Activated T-cell treated with anti-CD3 and anti-CD28 coated beads, Interleukin-2, amount 50 U/mL, for 72 hours (primary cell): ENCODE measurements at regions not wholly inside any gene's neighbourhood (a gene's known extent, or its start where the extent isn't known, plus 50 kb on each side); places are given as distances from the start of the nearest gene placed in this dataset.

Experiments used
- ATAC-seq, 2 donors: fragments of 150-1000 bp; cut with Tn5 transposase; replicated peaks in 1 of 2; 2 replicates each; pipeline ENCODE4 v1.10.0; 2021; ENCODE audit warnings: moderate library complexity in 2 of 2, mild to moderate bottlenecking in 1 of 2
- DNase-seq, 2 donors: peaks; one replicate each; pipeline ENCODE4 v3.0.0; 2021 to 2022; ENCODE audit warnings: mixed read lengths in 1 of 2
- H3K27ac Mint-ChIP-seq: one replicate; pipeline ENCODE4 v1.8.0; 2022; ENCODE audit warnings: mild to moderate bottlenecking, moderate library complexity, mixed read lengths
- H3K27me3 Mint-ChIP-seq: one replicate; pipeline ENCODE4 v1.8.0; 2022; ENCODE audit warnings: low read depth, mixed read lengths
- H3K36me3 Mint-ChIP-seq, 2 donors: one replicate each; pipeline ENCODE4 v1.8.0; 2022; ENCODE audit warnings: mixed read lengths in 2 of 2, mild to moderate bottlenecking in 1 of 2; ENCODE audit not compliant: insufficient read depth in 2 of 2
- H3K4me1 Mint-ChIP-seq: one replicate; pipeline ENCODE4 v1.8.0; 2022; ENCODE audit warnings: low read depth, mixed read lengths
- H3K4me3 Mint-ChIP-seq, 2 donors: one replicate each; pipeline ENCODE4 v1.8.0; 2022; ENCODE audit warnings: mild to moderate bottlenecking in 2 of 2, mixed read lengths in 2 of 2, moderate library complexity in 2 of 2
- H3K9me3 Mint-ChIP-seq, 2 donors: one replicate each; pipeline ENCODE4 v1.8.0; 2022; ENCODE audit warnings: mixed read lengths in 2 of 2

GRCh38 chr4:61079427-61079826, 120.7 kb upstream of the ADGRL3 start:
- no peaks in the 10 kb centered on the region for H3K27me3 Mint-ChIP-seq
- H3K27ac Mint-ChIP-seq, result no peak overlapping the region
- no peaks in the 10 kb centered on the region for H3K4me1 Mint-ChIP-seq
- H3K9me3 Mint-ChIP-seq, result peaks cover 8 to 9% of the 10 kb centered on the region in 2 donors
- DNase-seq (no peak), ATAC-seq (no peak)
- peaks cover 0 to 3% of the 10 kb centered on the region in 2 donors for H3K36me3 Mint-ChIP-seq
- H3K4me3 Mint-ChIP-seq, result no peak overlapping the region

DNA sequence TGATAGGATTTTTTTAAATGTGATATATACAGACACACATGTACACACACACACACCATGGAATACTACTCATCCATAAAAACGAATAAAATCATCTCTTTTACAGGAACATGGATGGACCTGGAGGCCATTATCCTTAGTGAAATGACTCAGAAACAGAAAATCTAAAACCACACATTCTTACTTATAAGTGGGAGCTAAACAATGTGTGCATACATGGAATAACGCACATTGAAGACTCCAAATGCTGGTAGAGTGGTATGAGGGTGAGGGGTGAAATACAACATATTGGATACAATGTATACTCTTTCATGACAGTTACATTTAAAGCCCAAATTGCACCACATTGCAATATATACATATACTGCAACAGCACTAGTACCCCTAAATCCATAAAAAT, 120.2 kb upstream of the ADGRL3 start:
- Mint-ChIP-seq H3K4me1 (no peaks in the 10 kb centered on the region), H3K9me3 (peaks cover 5 to 9% of the 10 kb centered on the region in 2 donors), H3K36me3 (peaks cover 0 to 2% of the 10 kb centered on the region in 2 donors), H3K4me3 (no peak overlapping the region), H3K27me3 (no peaks in the 10 kb centered on the region), H3K27ac (no peak overlapping the region)
- DNase-seq, result no peak
- ATAC-seq, result no peak

GRCh38 chr4:61085534-61085933, 114.6 kb upstream of the ADGRL3 start:
- Mint-ChIP-seq H3K27ac (no peak overlapping the region), H3K4me1 (no peaks in the 10 kb centered on the region), H3K36me3 (no peaks in the 10 kb centered on the region), H3K4me3 (no peak overlapping the region), H3K9me3 (peaks cover 4 to 8% of the 10 kb centered on the region in 2 donors), H3K27me3 (no peaks in the 10 kb centered on the region)
- ATAC-seq (no peak), DNase-seq (no peak)

- ATAC-seq (no peak), DNase-seq (no peak)
- H3K27ac Mint-ChIP-seq, result no peak overlapping the region
- no peaks in the 10 kb centered on the region for H3K36me3 Mint-ChIP-seq
- H3K27me3 Mint-ChIP-seq, result no peaks in the 10 kb centered on the region
- no peak overlapping the region for H3K4me3 Mint-ChIP-seq
- no peaks in the 10 kb centered on the region for H3K4me1 Mint-ChIP-seq
- peaks cover 4 to 8% of the 10 kb centered on the region in 2 donors for H3K9me3 Mint-ChIP-seq
Measured at GRCh38 chr4:61086357-61086756, 113.8 kb upstream of the ADGRL3 start.

DNA sequence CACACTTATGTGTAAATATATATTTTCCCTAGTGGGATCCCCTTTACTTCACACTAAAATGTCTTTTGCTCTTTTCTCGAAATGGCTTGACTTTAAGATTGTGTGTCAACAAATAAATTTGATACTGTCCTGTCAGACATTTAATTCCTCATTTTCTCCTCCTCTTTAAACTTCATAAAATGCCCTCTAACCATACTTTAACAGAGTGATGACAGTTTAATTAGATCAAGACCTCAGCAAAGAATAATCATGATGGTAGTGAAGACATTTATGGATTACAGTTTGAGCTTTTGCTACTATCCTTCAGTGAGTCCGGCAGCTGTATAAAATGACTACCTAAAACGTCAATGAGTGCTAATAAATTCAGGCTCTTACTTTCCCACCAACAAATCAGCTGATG, 113.1 kb upstream of the ADGRL3 start:
- Mint-ChIP-seq H3K27me3 (no peaks in the 10 kb centered on the region), H3K4me3 (no peak overlapping the region), H3K27ac (no peak overlapping the region), H3K9me3 (peaks cover 5 to 9% of the 10 kb centered on the region in 2 donors), H3K36me3 (no peaks in the 10 kb centered on the region), H3K4me1 (no peaks in the 10 kb centered on the region)
- DNase-seq, result no peak
- no peak for ATAC-seq

- no peak for ATAC-seq
- no peak for DNase-seq
- H3K4me1 Mint-ChIP-seq, result no peaks in the 10 kb centered on the region
- no peak overlapping the region for H3K27ac Mint-ChIP-seq
- H3K4me3 Mint-ChIP-seq, result no peak overlapping the region
- peaks cover 12 to 19% of the 10 kb centered on the region in 2 donors for H3K9me3 Mint-ChIP-seq
- H3K36me3 Mint-ChIP-seq, result no peaks in the 10 kb centered on the region
- no peaks in the 10 kb centered on the region for H3K27me3 Mint-ChIP-seq
Measured at GRCh38 chr4:61094854-61095598, 105.1 kb upstream of the ADGRL3 start.

- ATAC-seq (no peak), DNase-seq (no peak)
- Mint-ChIP-seq H3K27me3 (no peaks in the 10 kb centered on the region), H3K36me3 (peaks cover 0 to 2% of the 10 kb centered on the region in 2 donors), H3K4me1 (no peaks in the 10 kb centered on the region), H3K27ac (no peak overlapping the region), H3K4me3 (no peak overlapping the region), H3K9me3 (peaks cover 5 to 13% of the 10 kb centered on the region in 2 donors)
Measured at GRCh38 chr4:61128682-61129081, 71.4 kb upstream of the ADGRL3 start.

DNA sequence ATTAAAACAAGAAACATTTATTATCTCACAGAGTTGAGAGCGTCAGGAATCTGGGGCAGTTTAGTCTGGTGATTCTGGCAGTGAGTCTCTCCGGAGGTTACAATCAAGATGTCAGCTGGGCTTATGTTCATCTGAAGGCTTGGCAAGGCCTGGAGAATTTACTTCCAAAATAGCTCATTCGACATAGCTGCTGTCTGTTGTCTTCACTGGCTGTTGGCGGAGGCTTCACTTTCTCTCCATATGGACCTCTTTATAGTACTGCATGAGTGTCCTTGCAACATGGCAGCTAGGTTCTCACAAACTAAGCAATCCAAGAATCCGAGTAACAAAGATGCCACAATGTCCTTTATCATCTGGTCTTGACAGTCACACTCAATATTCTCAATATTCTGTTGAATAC, 70.2 kb upstream of the ADGRL3 start:
- Mint-ChIP-seq H3K4me3 (no peak overlapping the region), H3K9me3 (peaks cover 4 to 11% of the 10 kb centered on the region in 2 donors), H3K27me3 (no peaks in the 10 kb centered on the region), H3K36me3 (peaks cover 0 to 2% of the 10 kb centered on the region in 2 donors), H3K4me1 (no peaks in the 10 kb centered on the region), H3K27ac (no peak overlapping the region)
- ATAC-seq, result no peak
- no peak for DNase-seq

DNA sequence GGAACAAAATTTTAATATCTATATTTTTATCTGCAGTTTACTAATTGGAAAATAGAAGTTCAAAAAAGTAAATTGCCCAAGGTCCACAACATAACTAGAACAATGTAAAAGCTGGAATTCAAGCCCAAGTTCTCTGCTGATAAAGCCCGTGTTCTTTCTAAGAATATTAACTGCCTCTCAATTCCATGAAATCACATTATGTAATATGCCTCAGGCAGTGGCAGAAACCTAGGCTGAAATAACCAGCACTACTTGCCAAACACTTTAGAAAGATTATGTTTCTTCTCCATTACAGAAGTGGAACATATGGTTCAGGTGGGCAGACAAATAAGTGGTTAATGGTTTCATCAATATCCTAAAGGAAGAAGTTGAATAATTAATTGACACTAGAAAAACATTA, 56.7 kb upstream of the ADGRL3 start:
- H3K4me3 Mint-ChIP-seq, result no peak overlapping the region
- no peaks in the 10 kb centered on the region for H3K27me3 Mint-ChIP-seq
- DNase-seq (no peak), ATAC-seq (no peak)
- H3K27ac Mint-ChIP-seq, result no peak overlapping the region
- H3K4me1 Mint-ChIP-seq, result no peaks in the 10 kb centered on the region
- H3K9me3 Mint-ChIP-seq, result peaks cover 3 to 8% of the 10 kb centered on the region in 2 donors
- H3K36me3 Mint-ChIP-seq, result no peaks in the 10 kb centered on the region

DNA sequence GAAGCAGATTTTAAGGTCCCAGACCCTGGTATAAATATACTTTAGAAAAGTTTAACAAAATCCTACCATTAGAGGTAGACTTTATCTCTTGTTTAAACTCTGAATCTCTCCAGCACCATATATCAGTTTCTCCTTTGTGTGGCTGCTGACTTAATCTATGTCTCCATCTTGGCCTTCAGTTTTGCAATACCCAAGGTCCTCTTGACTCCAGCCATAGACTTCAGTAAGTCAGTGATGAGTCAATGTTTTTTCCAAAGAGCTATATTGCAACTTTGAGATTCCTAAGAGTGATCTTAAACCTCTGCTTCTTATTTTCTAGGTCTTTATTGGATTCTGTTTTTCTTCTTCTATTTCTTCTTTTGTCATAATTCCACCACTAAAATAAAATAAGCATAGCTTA, 50.8 kb upstream of the ADGRL3 start:
- H3K27ac Mint-ChIP-seq, result no peak overlapping the region
- ATAC-seq (no peak), DNase-seq (no peak)
- H3K4me1 Mint-ChIP-seq, result no peaks in the 10 kb centered on the region
- no peak overlapping the region for H3K4me3 Mint-ChIP-seq
- H3K27me3 Mint-ChIP-seq, result no peaks in the 10 kb centered on the region
- no peaks in the 10 kb centered on the region for H3K36me3 Mint-ChIP-seq
- H3K9me3 Mint-ChIP-seq, result peaks cover 9 to 10% of the 10 kb centered on the region in 2 donors
